ENCODE measurements at regions not wholly inside any gene's neighbourhood (a gene's known extent, or its start where the extent isn't known, plus 50 kb on each side); places are given as distances from the start of the nearest gene placed in this dataset.
"Not testable (repeated sequence)": the region's sequence is repeated elsewhere in the genome, so short reads cannot be mapped to it uniquely, and the experiment has no call there.

GRCh38 chr3:194189243-194189791, 53.4 kb downstream of the HES1 start:
- H3K4me1 ChIP-seq (ENCODE audit: control insufficient read depth, insufficient read depth, low read length) = no peaks in the 10 kb centered on the region
- H3K27me3 ChIP-seq (ENCODE audit: control insufficient read depth, insufficient read depth, low read length) = no peaks in the 10 kb centered on the region
- no peaks in the 10 kb centered on the region for H3K36me3 ChIP-seq (ENCODE audit: control insufficient read depth, insufficient read depth, low read length)
- H3K9me3 ChIP-seq (ENCODE audit: control insufficient read depth, insufficient read depth, low read length) = no peaks in the 10 kb centered on the region
- no peak overlapping the region for H3K4me3 ChIP-seq (ENCODE audit: low read depth, low read length)
- no peak overlapping the region for H3K9ac ChIP-seq (ENCODE audit: low read depth, low read length)

GRCh38 chr3:194191850-194192249, 55.9 kb downstream of the HES1 start:
- H3K9me3 ChIP-seq (ENCODE audit: control insufficient read depth, insufficient read depth, low read length); H3K4me3 ChIP-seq (ENCODE audit: low read depth, low read length); H3K36me3 ChIP-seq (ENCODE audit: control insufficient read depth, insufficient read depth, low read length); H3K9ac ChIP-seq (ENCODE audit: low read depth, low read length); H3K4me1 ChIP-seq (ENCODE audit: control insufficient read depth, insufficient read depth, low read length); H3K27me3 ChIP-seq (ENCODE audit: control insufficient read depth, insufficient read depth, low read length): not testable (repeated sequence)

- Histone ChIP-seq H3K4me1 (ENCODE audit: control insufficient read depth, insufficient read depth, low read length) (peaks cover 3% of the 10 kb centered on the region), H3K9me3 (ENCODE audit: control insufficient read depth, insufficient read depth, low read length) (no peaks in the 10 kb centered on the region), H3K9ac (ENCODE audit: low read depth, low read length) (no peak overlapping the region), H3K27me3 (ENCODE audit: control insufficient read depth, insufficient read depth, low read length) (no peaks in the 10 kb centered on the region), H3K36me3 (ENCODE audit: control insufficient read depth, insufficient read depth, low read length) (no peaks in the 10 kb centered on the region), H3K4me3 (ENCODE audit: low read depth, low read length) (no peak overlapping the region)
These were observed 58.3 kb downstream of the HES1 start for GRCh38 chr3:194194051-194194756.

- H3K9me3 ChIP-seq (ENCODE audit: control insufficient read depth, insufficient read depth, low read length) = no peaks in the 10 kb centered on the region
- no peaks in the 10 kb centered on the region for H3K27me3 ChIP-seq (ENCODE audit: control insufficient read depth, insufficient read depth, low read length)
- H3K9ac ChIP-seq (ENCODE audit: low read depth, low read length) = no peak overlapping the region
- peaks cover 3% of the 10 kb centered on the region for H3K4me1 ChIP-seq (ENCODE audit: control insufficient read depth, insufficient read depth, low read length)
- H3K36me3 ChIP-seq (ENCODE audit: control insufficient read depth, insufficient read depth, low read length) = no peaks in the 10 kb centered on the region
- no peak overlapping the region for H3K4me3 ChIP-seq (ENCODE audit: low read depth, low read length)
These were observed 58.8 kb downstream of the HES1 start for GRCh38 chr3:194194757-194195085.

- H3K9me3 ChIP-seq (ENCODE audit: control insufficient read depth, insufficient read depth, low read length) = no peaks in the 10 kb centered on the region
- no peak overlapping the region for H3K9ac ChIP-seq (ENCODE audit: low read depth, low read length)
- no peak overlapping the region for H3K4me3 ChIP-seq (ENCODE audit: low read depth, low read length)
- H3K4me1 ChIP-seq (ENCODE audit: control insufficient read depth, insufficient read depth, low read length) = peaks cover 3% of the 10 kb centered on the region
- H3K36me3 ChIP-seq (ENCODE audit: control insufficient read depth, insufficient read depth, low read length) = no peaks in the 10 kb centered on the region
- no peaks in the 10 kb centered on the region for H3K27me3 ChIP-seq (ENCODE audit: control insufficient read depth, insufficient read depth, low read length)
These were observed 59.7 kb downstream of the HES1 start for GRCh38 chr3:194195611-194196010.

- Histone ChIP-seq H3K9ac (ENCODE audit: low read depth, low read length) (no peak overlapping the region), H3K4me3 (ENCODE audit: low read depth, low read length) (no peak overlapping the region), H3K9me3 (ENCODE audit: control insufficient read depth, insufficient read depth, low read length) (no peaks in the 10 kb centered on the region), H3K27me3 (ENCODE audit: control insufficient read depth, insufficient read depth, low read length) (peaks cover 6% of the 10 kb centered on the region), H3K36me3 (ENCODE audit: control insufficient read depth, insufficient read depth, low read length) (no peaks in the 10 kb centered on the region), H3K4me1 (ENCODE audit: control insufficient read depth, insufficient read depth, low read length) (peaks cover 3% of the 10 kb centered on the region)
These were observed 60.9 kb downstream of the HES1 start for GRCh38 chr3:194196876-194197275.

GRCh38 chr3:194197396-194197960, 61.5 kb downstream of the HES1 start:
- H3K4me1 ChIP-seq (ENCODE audit: control insufficient read depth, insufficient read depth, low read length) = peaks cover 3% of the 10 kb centered on the region
- H3K4me3 ChIP-seq (ENCODE audit: low read depth, low read length) = no peak overlapping the region
- no peaks in the 10 kb centered on the region for H3K36me3 ChIP-seq (ENCODE audit: control insufficient read depth, insufficient read depth, low read length)
- H3K9me3 ChIP-seq (ENCODE audit: control insufficient read depth, insufficient read depth, low read length) = no peaks in the 10 kb centered on the region
- H3K27me3 ChIP-seq (ENCODE audit: control insufficient read depth, insufficient read depth, low read length) = peaks cover 12% of the 10 kb centered on the region
- H3K9ac ChIP-seq (ENCODE audit: low read depth, low read length) = no peak overlapping the region

- no peak overlapping the region for H3K9ac ChIP-seq (ENCODE audit: low read depth, low read length)
- H3K4me3 ChIP-seq (ENCODE audit: low read depth, low read length) = no peak overlapping the region
- H3K4me1 ChIP-seq (ENCODE audit: control insufficient read depth, insufficient read depth, low read length) = peaks cover 4% of the 10 kb centered on the region
- H3K27me3 ChIP-seq (ENCODE audit: control insufficient read depth, insufficient read depth, low read length) = peaks cover 18% of the 10 kb centered on the region
- H3K36me3 ChIP-seq (ENCODE audit: control insufficient read depth, insufficient read depth, low read length) = no peaks in the 10 kb centered on the region
- H3K9me3 ChIP-seq (ENCODE audit: control insufficient read depth, insufficient read depth, low read length) = no peaks in the 10 kb centered on the region
These were observed 62.2 kb downstream of the HES1 start for GRCh38 chr3:194197981-194198695.

- Histone ChIP-seq H3K9ac (ENCODE audit: low read depth, low read length) (no peak overlapping the region), H3K27me3 (ENCODE audit: control insufficient read depth, insufficient read depth, low read length) (peaks cover 25% of the 10 kb centered on the region), H3K36me3 (ENCODE audit: control insufficient read depth, insufficient read depth, low read length) (no peaks in the 10 kb centered on the region), H3K4me3 (ENCODE audit: low read depth, low read length) (no peak overlapping the region), H3K9me3 (ENCODE audit: control insufficient read depth, insufficient read depth, low read length) (no peaks in the 10 kb centered on the region), H3K4me1 (ENCODE audit: control insufficient read depth, insufficient read depth, low read length) (peaks cover 8% of the 10 kb centered on the region)
These were observed 63.0 kb downstream of the HES1 start for GRCh38 chr3:194198938-194199337.

- H3K4me1 ChIP-seq (ENCODE audit: control insufficient read depth, insufficient read depth, low read length) = peaks cover 5% of the 10 kb centered on the region
- no peaks in the 10 kb centered on the region for H3K9me3 ChIP-seq (ENCODE audit: control insufficient read depth, insufficient read depth, low read length)
- H3K36me3 ChIP-seq (ENCODE audit: control insufficient read depth, insufficient read depth, low read length) = no peaks in the 10 kb centered on the region
- no peak overlapping the region for H3K9ac ChIP-seq (ENCODE audit: low read depth, low read length)
- H3K4me3 ChIP-seq (ENCODE audit: low read depth, low read length) = no peak overlapping the region
- peaks cover 30% of the 10 kb centered on the region for H3K27me3 ChIP-seq (ENCODE audit: control insufficient read depth, insufficient read depth, low read length)
These were observed 64.6 kb downstream of the HES1 start for GRCh38 chr3:194200422-194201081.

GRCh38 chr3:194201953-194202666, 66.2 kb downstream of the HES1 start:
- Histone ChIP-seq H3K36me3 (ENCODE audit: control insufficient read depth, insufficient read depth, low read length) (no peaks in the 10 kb centered on the region), H3K4me3 (ENCODE audit: low read depth, low read length) (no peak overlapping the region), H3K9ac (ENCODE audit: low read depth, low read length) (no peak overlapping the region), H3K27me3 (ENCODE audit: control insufficient read depth, insufficient read depth, low read length) (peaks cover 30% of the 10 kb centered on the region), H3K4me1 (ENCODE audit: control insufficient read depth, insufficient read depth, low read length) (peaks cover 8% of the 10 kb centered on the region), H3K9me3 (ENCODE audit: control insufficient read depth, insufficient read depth, low read length) (no peaks in the 10 kb centered on the region)
